Liver (tissue), 8 donors: ENCODE measurements at regions not wholly inside any gene's neighbourhood (a gene's known extent, or its start where the extent isn't known, plus 50 kb on each side); places are given as distances from the start of the nearest gene placed in this dataset.

ENCODE experiments used
- DNase-seq: peaks from one replicate; pipeline ENCODE4 v3.0.0-alpha.2; 2017; ENCODE audit warnings: low spot score
- H3K27ac ChIP-seq, 2 donors: one replicate each; pipeline ENCODE4 v1.7.0; 2013; ENCODE audit warnings: inconsistent platforms in 2 of 2, low read length in 2 of 2, control low read depth in 1 of 2, low read depth in 1 of 2, mild to moderate bottlenecking in 1 of 2
- H3K27me3 ChIP-seq, 4 donors: one replicate each; pipeline versions ENCODE4 v1.6.1 to v1.7.0; 2013; ENCODE audit warnings: low read length in 3 of 4, inconsistent platforms in 1 of 4, mild to moderate bottlenecking in 1 of 4, moderate library complexity in 1 of 4; ENCODE audit not compliant: control insufficient read depth in 4 of 4, insufficient read depth in 4 of 4
- H3K36me3 ChIP-seq, 4 donors: one replicate each; pipeline versions ENCODE4 v1.6.1 to v1.7.0; 2013; ENCODE audit warnings: low read length in 3 of 4, mild to moderate bottlenecking in 3 of 4, low read depth in 1 of 4, moderate library complexity in 1 of 4; ENCODE audit not compliant: control insufficient read depth in 4 of 4, insufficient read depth in 3 of 4
- H3K4me1 ChIP-seq, 4 donors: one replicate each; pipeline versions ENCODE4 v1.6.1 to v1.7.0; 2013; ENCODE audit warnings: low read length in 3 of 4, mild to moderate bottlenecking in 3 of 4, moderate library complexity in 1 of 4; ENCODE audit not compliant: control insufficient read depth in 4 of 4, insufficient read depth in 4 of 4
- H3K4me3 ChIP-seq, 3 donors: one replicate each; pipeline versions ENCODE4 v1.6.1 to v1.7.0; 2013; ENCODE audit warnings: low read length in 3 of 3, control low read depth in 1 of 3, low read depth in 1 of 3, mild to moderate bottlenecking in 1 of 3
- H3K9ac ChIP-seq, 2 donors: one replicate each; pipeline ENCODE4 v1.7.0; 2013; ENCODE audit warnings: low read length in 2 of 2, mild to moderate bottlenecking in 2 of 2, moderate library complexity in 2 of 2, control low read depth in 1 of 2, low read depth in 1 of 2
- H3K9me3 ChIP-seq, 4 donors: one replicate each; pipeline versions ENCODE4 v1.6.1 to v1.7.0; 2013; ENCODE audit warnings: low read length in 3 of 4; ENCODE audit not compliant: control insufficient read depth in 4 of 4
- CTCF ChIP-seq: fragments of 150-350 bp; IDR thresholded peaks from 2 replicates; pipeline ENCODE4 v1.5.1; 2017; ENCODE audit warnings: improper control_type of control experiment, low read depth, low read length; ENCODE audit not compliant: missing input control
- FOXA1 ChIP-seq: IDR thresholded peaks from 2 replicates; pipeline ENCODE4 v1.6.1; 2016; ENCODE audit warnings: antibody characterized with exemption
- GABPA ChIP-seq, 2 donors: IDR thresholded peaks in 1 of 2; conservative IDR thresholded peaks in 1 of 2; 2 replicates each; pipeline ENCODE4 v1.6.1; 2016; ENCODE audit warnings: antibody characterized with exemption in 2 of 2, mild to moderate bottlenecking in 1 of 2, moderate library complexity in 1 of 2
- JUND ChIP-seq, 2 donors: IDR thresholded peaks; 2 replicates each; pipeline ENCODE4 v1.6.1; 2016; ENCODE audit warnings: antibody characterized with exemption in 2 of 2
- NR2F2 ChIP-seq: IDR thresholded peaks from 2 replicates; pipeline ENCODE4 v1.6.1; 2016; ENCODE audit warnings: antibody characterized with exemption
- RAD21 ChIP-seq, 2 donors: IDR thresholded peaks; 2 replicates each; pipeline ENCODE4 v1.6.1; 2016; ENCODE audit warnings: antibody characterized with exemption in 2 of 2, mild to moderate bottlenecking in 2 of 2
- RXRA ChIP-seq, 2 donors: IDR thresholded peaks; 2 replicates each; pipeline ENCODE4 v1.6.1; 2017 to 2018; ENCODE audit warnings: antibody characterized with exemption in 2 of 2, mild to moderate bottlenecking in 1 of 2
- TAF1 ChIP-seq: conservative IDR thresholded peaks from 2 replicates; pipeline ENCODE4 v1.6.1; 2016; ENCODE audit warnings: antibody characterized with exemption, mild to moderate bottlenecking
- YY1 ChIP-seq: IDR thresholded peaks from 2 replicates; pipeline ENCODE4 v1.6.1; 2016; ENCODE audit warnings: antibody characterized with exemption, mild to moderate bottlenecking
- ZBTB33 ChIP-seq: IDR thresholded peaks from 2 replicates; pipeline ENCODE4 v1.6.1; 2016; ENCODE audit warnings: antibody characterized with exemption
- WGBS: extraction: QIAGEN DNeasy Blood & Tissue Kit; methylation state at CpG from one replicate; pipeline ENCODE4 v1.1.7; 2013; 5-methylcytosine and 5-hydroxymethylcytosine counted together
- TF ChIP-seq, protein P1 (sequence below): IDR thresholded peaks from 2 replicates; pipeline ENCODE4 v1.6.1; 2016; ENCODE audit warnings: antibody characterized with exemption, mild to moderate bottlenecking
- TF ChIP-seq, protein P2 (sequence below): IDR thresholded peaks from 2 replicates; pipeline ENCODE4 v1.6.1; 2016; ENCODE audit warnings: antibody characterized with exemption
- donor health status: healthy.
- donor health status: healthy.
- donor health status: healthy.
- donor health status: healthy.
- donor health status: healthy.

GRCh38 chr15:95401587-95401986 is 928.9 kb upstream of the NR2F2 start:
- no peaks in the 10 kb centered on the region for H3K36me3 ChIP-seq
- no peak overlapping the region for H3K9ac ChIP-seq
- H3K27ac ChIP-seq = no peak overlapping the region
- no peak for DNase-seq
- TF ChIP-seq, protein P1, sequence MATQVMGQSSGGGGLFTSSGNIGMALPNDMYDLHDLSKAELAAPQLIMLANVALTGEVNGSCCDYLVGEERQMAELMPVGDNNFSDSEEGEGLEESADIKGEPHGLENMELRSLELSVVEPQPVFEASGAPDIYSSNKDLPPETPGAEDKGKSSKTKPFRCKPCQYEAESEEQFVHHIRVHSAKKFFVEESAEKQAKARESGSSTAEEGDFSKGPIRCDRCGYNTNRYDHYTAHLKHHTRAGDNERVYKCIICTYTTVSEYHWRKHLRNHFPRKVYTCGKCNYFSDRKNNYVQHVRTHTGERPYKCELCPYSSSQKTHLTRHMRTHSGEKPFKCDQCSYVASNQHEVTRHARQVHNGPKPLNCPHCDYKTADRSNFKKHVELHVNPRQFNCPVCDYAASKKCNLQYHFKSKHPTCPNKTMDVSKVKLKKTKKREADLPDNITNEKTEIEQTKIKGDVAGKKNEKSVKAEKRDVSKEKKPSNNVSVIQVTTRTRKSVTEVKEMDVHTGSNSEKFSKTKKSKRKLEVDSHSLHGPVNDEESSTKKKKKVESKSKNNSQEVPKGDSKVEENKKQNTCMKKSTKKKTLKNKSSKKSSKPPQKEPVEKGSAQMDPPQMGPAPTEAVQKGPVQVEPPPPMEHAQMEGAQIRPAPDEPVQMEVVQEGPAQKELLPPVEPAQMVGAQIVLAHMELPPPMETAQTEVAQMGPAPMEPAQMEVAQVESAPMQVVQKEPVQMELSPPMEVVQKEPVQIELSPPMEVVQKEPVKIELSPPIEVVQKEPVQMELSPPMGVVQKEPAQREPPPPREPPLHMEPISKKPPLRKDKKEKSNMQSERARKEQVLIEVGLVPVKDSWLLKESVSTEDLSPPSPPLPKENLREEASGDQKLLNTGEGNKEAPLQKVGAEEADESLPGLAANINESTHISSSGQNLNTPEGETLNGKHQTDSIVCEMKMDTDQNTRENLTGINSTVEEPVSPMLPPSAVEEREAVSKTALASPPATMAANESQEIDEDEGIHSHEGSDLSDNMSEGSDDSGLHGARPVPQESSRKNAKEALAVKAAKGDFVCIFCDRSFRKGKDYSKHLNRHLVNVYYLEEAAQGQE = no peak
- TF ChIP-seq ZBTB33 = no peak
- TF ChIP-seq CTCF = no peak
- TF ChIP-seq, protein P2, sequence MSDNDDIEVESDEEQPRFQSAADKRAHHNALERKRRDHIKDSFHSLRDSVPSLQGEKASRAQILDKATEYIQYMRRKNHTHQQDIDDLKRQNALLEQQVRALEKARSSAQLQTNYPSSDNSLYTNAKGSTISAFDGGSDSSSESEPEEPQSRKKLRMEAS = no peak
- TF ChIP-seq GABPA (IDR thresholded peaks at IDR 0.05 in 1 of 2, conservative IDR thresholded peaks at IDR 0.05 in 1 of 2) = no peak
- no peak for TF ChIP-seq YY1
- no peak for TF ChIP-seq RAD21 (IDR thresholded peaks at IDR 0.05)
- no peak for TF ChIP-seq TAF1
- TF ChIP-seq FOXA1 = no peak
- WGBS = 53% methylated on average over 1 of the region's 1 CpG
- H3K4me3 ChIP-seq = no peak overlapping the region
- H3K9me3 ChIP-seq = no peaks in the 10 kb centered on the region
- no peaks in the 10 kb centered on the region for H3K27me3 ChIP-seq
- no peaks in the 10 kb centered on the region for H3K4me1 ChIP-seq

DNA sequence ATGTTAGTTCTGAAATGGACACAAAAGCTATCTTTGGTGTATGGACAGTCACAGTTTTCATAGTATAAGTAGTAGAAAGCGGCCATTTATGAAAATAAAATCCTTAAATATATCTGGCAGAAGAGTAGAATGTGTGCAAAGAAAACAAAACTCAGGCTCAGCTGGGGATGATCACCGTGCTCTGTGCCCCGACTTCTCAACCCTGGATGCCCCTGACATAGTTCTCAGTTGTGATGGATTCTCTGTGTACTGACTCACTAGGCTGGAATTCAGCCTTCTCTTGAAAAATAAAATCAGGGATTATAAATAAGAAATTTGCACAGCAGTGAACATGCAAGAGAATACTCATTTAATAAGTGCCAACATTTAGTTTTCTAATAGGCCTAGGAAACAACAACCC is 925.1 kb upstream of the NR2F2 start:
- no peak overlapping the region for H3K27ac ChIP-seq
- no peaks in the 10 kb centered on the region for H3K9me3 ChIP-seq
- WGBS = 87% methylated on average over 3 of the region's 3 CpGs
- H3K4me1 ChIP-seq = no peaks in the 10 kb centered on the region
- H3K4me3 ChIP-seq = no peak overlapping the region
- no peak overlapping the region for H3K9ac ChIP-seq
- TF ChIP-seq ZBTB33 (no peak), JUND (IDR thresholded peaks at IDR 0.05) (peak in 1 of 2 donors; percentile 19), CTCF (no peak), RXRA (IDR thresholded peaks at IDR 0.05) (peak in 1 of 2 donors; percentile 22), NR2F2 (peak; percentile 61), YY1 (no peak)
- no peaks in the 10 kb centered on the region for H3K36me3 ChIP-seq
- DNase-seq = no peak
- no peaks in the 10 kb centered on the region for H3K27me3 ChIP-seq
